Thyroid gland (tissue), 4 donors: ENCODE measurements at regions not wholly inside any gene's neighbourhood (a gene's known extent, or its start where the extent isn't known, plus 50 kb on each side); places are given as distances from the start of the nearest gene placed in this dataset.

Experiments
- DNase-seq, 2 donors: peaks; one replicate each; pipeline ENCODE4 v3.0.0-alpha.2; 2019
- H3K27ac ChIP-seq, 3 donors: fragments of 200-600 bp; sonication (generic); 1 replicate in 2 of 3; 2 replicates in 1 of 3; pipeline ENCODE4 v1.5.1; 2016 to 2019; ENCODE audit warnings: mild to moderate bottlenecking in 1 of 3, moderate library complexity in 1 of 3
- H3K27me3 ChIP-seq: fragments of 200-600 bp; sonication (generic); one replicate; pipeline ENCODE4 v1.5.1; 2019
- H3K36me3 ChIP-seq, 2 donors: fragments of 200-600 bp; sonication (generic); one replicate each; pipeline ENCODE4 v1.5.1; 2016 to 2019
- H3K4me1 ChIP-seq, 2 donors: fragments of 200-600 bp; sonication (generic); one replicate each; pipeline ENCODE4 v1.5.1; 2017 to 2019
- H3K4me3 ChIP-seq, 3 donors: fragments of 200-600 bp; sonication (generic); replicated peaks in 1 of 3; 1 replicate in 2 of 3; 2 replicates in 1 of 3; pipeline ENCODE4 v1.5.1; 2016; ENCODE audit warnings: mild to moderate bottlenecking in 1 of 3
- H3K9me3 ChIP-seq: fragments of 200-600 bp; sonication (generic); one replicate; pipeline ENCODE4 v1.5.1; 2017
- POLR2A ChIP-seq, 2 donors: fragments of 450-650 bp; IDR thresholded peaks; one replicate each; pipeline ENCODE4 v1.6.1; 2017; ENCODE audit warnings: antibody characterized with exemption in 2 of 2, mild to moderate bottlenecking in 2 of 2, moderate library complexity in 1 of 2
- WGBS, 2 donors: methylation state at CpG; one replicate each; pipeline ENCODE4 v1.1.5; 2017; 5-methylcytosine and 5-hydroxymethylcytosine counted together
- intact Hi-C: fragments of 100-400 bp; cut with DNase I; formaldehyde crosslinking; loops from one replicate; pipeline ENCODE4 v1.15.1; 2023
- TF ChIP-seq, protein P1 (sequence below), 6 experiments: fragments of 200-600 bp in 3 of 6; fragments of 450-650 bp in 3 of 6; sonication (generic) in 3 of 6; IDR thresholded peaks; one replicate each; pipeline ENCODE4 v1.5.1; 2016 to 2019; ENCODE audit warnings: antibody characterized with exemption in 6 of 6, mild to moderate bottlenecking in 2 of 6, inconsistent platforms in 1 of 6, moderate library complexity in 1 of 6

DNA sequence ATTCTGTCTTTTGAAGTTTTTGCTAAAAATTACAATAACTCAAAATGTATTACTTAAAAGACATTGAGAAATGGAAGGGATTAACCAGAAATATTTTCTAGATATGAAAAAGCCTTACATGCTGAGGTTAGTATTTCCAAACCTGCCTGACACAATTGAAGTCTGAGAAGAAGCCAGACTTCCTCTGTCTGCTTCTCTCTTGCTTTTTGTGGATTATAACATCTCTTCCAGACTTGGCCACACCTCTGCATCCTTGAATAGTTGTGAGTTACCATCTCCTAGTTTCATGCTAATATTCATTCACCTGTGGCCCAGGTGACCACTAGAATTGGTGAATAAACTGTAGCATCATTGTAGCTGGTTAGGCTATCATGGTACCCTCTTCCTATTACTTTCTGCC, 497.6 kb downstream of the SLC16A7 start:
- H3K27me3 ChIP-seq = no peaks in the 10 kb centered on the region
- no peak for DNase-seq
- no peaks in the 10 kb centered on the region for H3K36me3 ChIP-seq
- no peak overlapping the region for H3K4me3 ChIP-seq
- H3K9me3 ChIP-seq = no peaks in the 10 kb centered on the region
- no peak overlapping the region for H3K27ac ChIP-seq
- intact Hi-C loops = no loop called here
- TF ChIP-seq, protein P1, sequence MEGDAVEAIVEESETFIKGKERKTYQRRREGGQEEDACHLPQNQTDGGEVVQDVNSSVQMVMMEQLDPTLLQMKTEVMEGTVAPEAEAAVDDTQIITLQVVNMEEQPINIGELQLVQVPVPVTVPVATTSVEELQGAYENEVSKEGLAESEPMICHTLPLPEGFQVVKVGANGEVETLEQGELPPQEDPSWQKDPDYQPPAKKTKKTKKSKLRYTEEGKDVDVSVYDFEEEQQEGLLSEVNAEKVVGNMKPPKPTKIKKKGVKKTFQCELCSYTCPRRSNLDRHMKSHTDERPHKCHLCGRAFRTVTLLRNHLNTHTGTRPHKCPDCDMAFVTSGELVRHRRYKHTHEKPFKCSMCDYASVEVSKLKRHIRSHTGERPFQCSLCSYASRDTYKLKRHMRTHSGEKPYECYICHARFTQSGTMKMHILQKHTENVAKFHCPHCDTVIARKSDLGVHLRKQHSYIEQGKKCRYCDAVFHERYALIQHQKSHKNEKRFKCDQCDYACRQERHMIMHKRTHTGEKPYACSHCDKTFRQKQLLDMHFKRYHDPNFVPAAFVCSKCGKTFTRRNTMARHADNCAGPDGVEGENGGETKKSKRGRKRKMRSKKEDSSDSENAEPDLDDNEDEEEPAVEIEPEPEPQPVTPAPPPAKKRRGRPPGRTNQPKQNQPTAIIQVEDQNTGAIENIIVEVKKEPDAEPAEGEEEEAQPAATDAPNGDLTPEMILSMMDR (IDR thresholded peaks at IDR 0.05) = no peak
- no peak for TF ChIP-seq POLR2A (IDR thresholded peaks at IDR 0.05)
- H3K4me1 ChIP-seq = no peaks in the 10 kb centered on the region

DNA sequence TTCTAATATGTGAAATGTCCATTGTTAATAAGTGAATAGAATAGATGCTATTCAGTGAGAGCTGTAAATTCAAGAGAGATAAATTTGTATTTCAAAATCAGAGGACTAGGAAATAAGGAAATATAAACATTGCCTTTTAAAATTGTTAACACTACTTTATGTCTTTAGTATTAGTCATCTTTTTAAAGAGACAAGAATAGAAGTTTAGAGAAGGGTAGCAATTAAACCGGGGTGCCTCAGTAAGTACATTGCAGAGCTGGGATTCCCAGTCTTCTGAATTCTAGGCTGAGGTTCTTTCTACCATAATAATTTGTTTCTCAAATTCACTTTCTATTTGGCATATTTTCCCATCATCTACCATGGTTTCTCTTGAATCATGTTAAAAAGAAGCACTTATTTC, 498.6 kb downstream of the SLC16A7 start:
- Histone ChIP-seq H3K9me3 (no peaks in the 10 kb centered on the region), H3K36me3 (no peaks in the 10 kb centered on the region), H3K27ac (no peak overlapping the region), H3K27me3 (no peaks in the 10 kb centered on the region), H3K4me1 (no peaks in the 10 kb centered on the region), H3K4me3 (no peak overlapping the region)
- no peak for DNase-seq
- intact Hi-C loops = no loop called here
- TF ChIP-seq, protein P1 (IDR thresholded peaks at IDR 0.05) = no peak
- no peak for TF ChIP-seq POLR2A (IDR thresholded peaks at IDR 0.05)
- 80 to 86% methylated on average over 1 of the region's 1 CpG for WGBS, 2 donors

DNA sequence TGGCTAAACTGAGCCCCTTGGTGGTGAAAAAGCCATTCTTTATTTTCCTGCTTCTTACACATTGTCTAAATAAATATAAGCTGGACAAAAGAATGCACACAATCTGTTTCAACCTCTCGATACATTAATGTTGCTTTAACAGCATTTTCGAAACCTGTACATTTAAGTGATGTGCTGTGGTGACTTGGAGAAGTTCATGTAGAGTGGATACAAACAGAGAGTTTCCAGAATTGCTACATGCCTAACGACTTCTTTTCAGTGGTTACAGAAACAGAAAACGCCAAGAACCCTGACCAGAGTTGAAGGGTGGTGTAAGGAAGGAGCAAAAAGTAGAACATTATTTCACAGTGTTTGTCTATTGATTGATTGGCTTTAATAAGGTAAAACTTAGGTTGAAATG, 500.9 kb downstream of the SLC16A7 start:
- 58 to 72% methylated on average over 4 of the region's 4 CpGs for WGBS, 2 donors

DNA sequence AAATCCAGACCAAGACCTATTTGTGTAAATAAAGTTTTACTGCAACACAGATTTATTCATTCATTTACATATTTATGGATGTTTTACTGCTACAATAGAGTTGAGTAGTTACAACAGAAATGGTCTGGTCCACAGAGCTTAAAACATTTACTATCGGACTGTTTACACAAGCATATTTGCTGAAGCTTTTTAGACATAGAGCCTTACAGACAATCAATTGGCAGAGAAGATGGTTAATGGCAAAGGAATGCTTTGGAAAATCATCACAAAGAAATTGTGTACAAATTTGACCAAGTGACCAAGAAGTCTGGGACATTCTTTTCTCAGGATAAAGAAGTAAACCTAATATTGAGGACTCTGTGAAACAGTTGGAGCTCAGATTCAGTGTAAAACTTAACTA, 504.3 kb downstream of the SLC16A7 start:
- intact Hi-C loops = no loop called here
- Histone ChIP-seq H3K27me3 (no peaks in the 10 kb centered on the region), H3K27ac (no peak overlapping the region), H3K4me3 (no peak overlapping the region), H3K4me1 (no peaks in the 10 kb centered on the region), H3K36me3 (no peaks in the 10 kb centered on the region), H3K9me3 (no peaks in the 10 kb centered on the region)
- DNase-seq = no peak
- WGBS, 2 donors = 100% methylated on average over 1 of the region's 1 CpG
- no peak for TF ChIP-seq POLR2A (IDR thresholded peaks at IDR 0.05)
- TF ChIP-seq, protein P1 (IDR thresholded peaks at IDR 0.05) = no peak

More for the DNA sequence above, 500.9 kb downstream of the SLC16A7 start:
- no peak for DNase-seq
- Histone ChIP-seq H3K27me3 (no peaks in the 10 kb centered on the region), H3K36me3 (no peaks in the 10 kb centered on the region), H3K9me3 (no peaks in the 10 kb centered on the region), H3K4me1 (no peaks in the 10 kb centered on the region), H3K27ac (no peak overlapping the region), H3K4me3 (no peak overlapping the region)
- intact Hi-C loops = no loop called here
- TF ChIP-seq POLR2A (IDR thresholded peaks at IDR 0.05) = no peak
- TF ChIP-seq, protein P1 (IDR thresholded peaks at IDR 0.05) = no peak

DNA sequence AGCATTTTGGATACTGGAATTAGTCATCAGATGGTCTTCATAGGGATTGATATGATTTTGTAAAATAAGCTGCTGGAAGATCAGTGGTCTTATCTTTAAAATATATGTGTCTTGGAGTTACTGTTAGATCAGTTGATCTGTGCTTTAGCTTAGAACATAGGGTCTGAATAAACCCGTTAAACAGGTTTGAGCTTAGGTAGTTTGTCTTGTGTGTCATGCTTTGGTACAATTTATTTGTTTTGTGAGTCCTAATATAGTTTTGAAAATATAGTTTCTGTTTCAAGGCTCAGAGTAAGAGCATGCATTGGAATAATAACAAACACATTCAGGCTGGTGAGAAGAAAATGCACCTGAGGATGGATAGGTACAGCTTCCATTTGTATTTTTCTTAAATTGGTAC, 505.0 kb downstream of the SLC16A7 start:
- H3K9me3 ChIP-seq = no peaks in the 10 kb centered on the region
- H3K4me3 ChIP-seq = no peak overlapping the region
- DNase-seq = no peak
- H3K36me3 ChIP-seq = no peaks in the 10 kb centered on the region
- no peaks in the 10 kb centered on the region for H3K4me1 ChIP-seq
- TF ChIP-seq, protein P1 (IDR thresholded peaks at IDR 0.05) = no peak
- no peak for TF ChIP-seq POLR2A (IDR thresholded peaks at IDR 0.05)
- H3K27ac ChIP-seq = no peak overlapping the region
- 78 to 86% methylated on average over 1 of the region's 1 CpG for WGBS, 2 donors
- intact Hi-C loops = no loop called here
- H3K27me3 ChIP-seq = no peaks in the 10 kb centered on the region
